GM23338 (cell line): ENCODE measurements at regions not wholly inside any gene's neighbourhood (a gene's known extent, or its start where the extent isn't known, plus 50 kb on each side); places are given as distances from the start of the nearest gene placed in this dataset.

Experiments
- ATAC-seq: fragments of 200-7000 bp; cut with Tn5 transposase; 3 replicates; pipeline ENCODE4 v1.9.1; 2020
- DNase-seq: peaks from one replicate; pipeline ENCODE4 v3.0.0-alpha.2; 2015; ENCODE audit warnings: low spot score
- H2AFZ ChIP-seq: fragments of 200-600 bp; sonication (generic); 2 replicates; pipeline ENCODE4 v1.8.0; 2016; ENCODE audit warnings: antibody characterized with exemption, mild to moderate bottlenecking, moderate library complexity
- H3F3A ChIP-seq: fragments of 200-600 bp; sonication (generic); replicated peaks from 2 replicates; pipeline ENCODE4 v1.8.0; 2017; ENCODE audit warnings: antibody characterized with exemption, mixed run types, low read depth
- H3K27ac ChIP-seq: fragments of 200-600 bp; sonication (generic); 2 replicates; pipeline ENCODE4 v1.6.1; 2016; ENCODE audit warnings: low read depth
- H3K27me3 ChIP-seq: fragments of 200-600 bp; sonication (generic); 2 replicates; pipeline ENCODE4 v1.8.0; 2016; ENCODE audit warnings: mild to moderate bottlenecking, mixed run types, moderate library complexity; ENCODE audit not compliant: insufficient read depth
- H3K36me3 ChIP-seq: fragments of 200-600 bp; sonication (generic); 2 replicates; pipeline ENCODE4 v1.8.0; 2016; ENCODE audit warnings: mild to moderate bottlenecking; ENCODE audit not compliant: insufficient read depth
- H3K4me1 ChIP-seq: fragments of 200-600 bp; sonication (generic); 2 replicates; pipeline ENCODE4 v1.8.0; 2016; ENCODE audit warnings: mild to moderate bottlenecking, moderate library complexity; ENCODE audit not compliant: insufficient read depth
- H3K4me2 ChIP-seq: fragments of 200-600 bp; sonication (generic); 2 replicates; pipeline ENCODE4 v1.7.1; 2017; ENCODE audit warnings: mixed run types
- H3K4me3 ChIP-seq: fragments of 200-600 bp; sonication (generic); 2 replicates; pipeline ENCODE4 v1.6.1; 2016; ENCODE audit warnings: mixed run types
- H3K79me2 ChIP-seq: fragments of 200-600 bp; sonication (generic); replicated peaks from 2 replicates; pipeline ENCODE4 v1.8.0; 2017; ENCODE audit warnings: mild to moderate bottlenecking; ENCODE audit not compliant: insufficient read depth
- H3K9me2 ChIP-seq: fragments of 200-600 bp; sonication (generic); 2 replicates; pipeline ENCODE4 v1.8.0; 2017; ENCODE audit not compliant: insufficient read depth
- H4K20me1 ChIP-seq: fragments of 200-600 bp; sonication (generic); replicated peaks from 2 replicates; pipeline ENCODE4 v1.8.0; 2017; ENCODE audit warnings: mild to moderate bottlenecking; ENCODE audit not compliant: insufficient read depth
- H3K27ac Mint-ChIP-seq: 2 replicates; pipeline ENCODE4 v1.8.0; 2020; ENCODE audit warnings: inconsistent platforms, mild to moderate bottlenecking, moderate library complexity, mixed read lengths
- H3K27me3 Mint-ChIP-seq: 3 replicates; pipeline ENCODE4 v1.8.0; 2022; ENCODE audit warnings: low read depth, mild to moderate bottlenecking, moderate library complexity, mixed read lengths, inconsistent platforms; ENCODE audit not compliant: insufficient read depth, poor library complexity
- H3K36me3 Mint-ChIP-seq: 3 replicates; pipeline ENCODE4 v1.8.0; 2021; ENCODE audit warnings: low read depth, mild to moderate bottlenecking, inconsistent platforms, moderate library complexity, mixed read lengths
- H3K4me1 Mint-ChIP-seq: 3 replicates; pipeline ENCODE4 v1.8.0; 2020; ENCODE audit warnings: mild to moderate bottlenecking, inconsistent platforms, mixed read lengths
- H3K4me3 Mint-ChIP-seq: 3 replicates; pipeline ENCODE4 v1.8.0; 2021; ENCODE audit warnings: moderate library complexity, mild to moderate bottlenecking, inconsistent platforms, mixed read lengths
- H3K9me3 Mint-ChIP-seq: 3 replicates; pipeline ENCODE4 v1.8.0; 2020; ENCODE audit warnings: moderate library complexity, mild to moderate bottlenecking, inconsistent platforms, mixed read lengths
- CREB1 ChIP-seq: fragments of 250-450 bp; sonication (Bioruptor Pico); IDR thresholded peaks from 2 replicates; pipeline ENCODE4 v1.5.0; 2020; ENCODE audit warnings: low read depth, mild to moderate bottlenecking, moderate library complexity
- EZH2 ChIP-seq: fragments of 200-600 bp; sonication (generic); IDR thresholded peaks from one replicate; pipeline ENCODE4 v1.8.0; 2017; ENCODE audit warnings: antibody characterized with exemption, mild to moderate bottlenecking, low read depth; ENCODE audit not compliant: unreplicated experiment
- EZH2phosphoT487 ChIP-seq: fragments of 200-600 bp; sonication (generic); IDR thresholded peaks from one replicate; pipeline ENCODE4 v1.8.1; 2018; ENCODE audit warnings: antibody characterized with exemption; ENCODE audit not compliant: unreplicated experiment
- JUNB ChIP-seq: IDR thresholded peaks from one replicate; pipeline ENCODE4 v1.6.1; 2016; ENCODE audit warnings: antibody characterized with exemption; ENCODE audit not compliant: unreplicated experiment
- NANOG ChIP-seq: IDR thresholded peaks from 2 replicates; pipeline ENCODE4 v1.6.1; 2016; ENCODE audit warnings: antibody characterized with exemption, borderline replicate concordance
- POLR2AphosphoS5 ChIP-seq: IDR thresholded peaks from 2 replicates; pipeline ENCODE4 v1.6.1; 2016; ENCODE audit warnings: antibody characterized with exemption, low read depth
- STAT1 ChIP-seq: IDR thresholded peaks from one replicate; pipeline ENCODE4 v1.6.1; 2016; ENCODE audit warnings: antibody characterized with exemption; ENCODE audit not compliant: unreplicated experiment
- ZNF114 ChIP-seq: fragments of 250-450 bp; sonication (Bioruptor Pico); IDR thresholded peaks from 2 replicates; pipeline ENCODE4 v1.5.0; 2020; ENCODE audit warnings: mild to moderate bottlenecking, moderate library complexity
- ZNF331 ChIP-seq: fragments of 250-450 bp; sonication (Bioruptor Pico); IDR thresholded peaks from 2 replicates; pipeline ENCODE4 v1.5.0; 2020; ENCODE audit warnings: low read depth, mild to moderate bottlenecking, moderate library complexity
- TF ChIP-seq, protein P1 (sequence below), 2 experiments: fragments of 200-600 bp in 1 of 2; sonication (generic) in 1 of 2; conservative IDR thresholded peaks; 2 replicates each; pipeline versions ENCODE4 v1.5.1 to v1.6.1; 2016 to 2017; ENCODE audit warnings: antibody characterized with exemption in 2 of 2, low read depth in 2 of 2, mild to moderate bottlenecking in 2 of 2, moderate library complexity in 1 of 2
- TF ChIP-seq, protein P2 (sequence below): IDR thresholded peaks from 2 replicates; pipeline ENCODE4 v1.6.1; 2016; ENCODE audit warnings: antibody characterized with exemption
- TF ChIP-seq, protein P3 (sequence below): fragments of 250-450 bp; sonication (Bioruptor Pico); IDR thresholded peaks from 2 replicates; pipeline ENCODE4 v1.5.0; 2020; ENCODE audit warnings: mild to moderate bottlenecking, moderate library complexity
- TF ChIP-seq, protein P4 (sequence below): IDR thresholded peaks from one replicate; pipeline ENCODE4 v1.6.1; 2018; ENCODE audit warnings: antibody characterized with exemption; ENCODE audit not compliant: unreplicated experiment

DNA sequence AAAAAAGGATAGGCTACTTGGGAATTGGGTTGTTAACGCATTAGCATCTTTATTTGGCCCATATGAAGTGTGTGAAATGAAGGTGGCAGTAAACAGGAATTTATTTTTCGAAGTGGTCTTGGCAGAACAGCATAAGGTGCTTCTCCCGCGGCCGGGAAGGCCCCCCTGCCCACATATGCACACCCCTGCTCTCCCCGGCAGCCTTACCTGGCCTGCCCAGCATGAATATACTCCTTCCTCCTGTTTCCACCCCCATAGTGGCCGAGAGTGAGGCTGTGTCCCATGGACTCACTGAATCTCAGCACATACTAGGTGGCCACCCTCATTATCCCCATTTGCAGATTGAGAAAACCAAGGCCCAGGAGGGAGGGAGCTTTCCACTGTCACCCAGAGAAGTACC, 54.0 kb upstream of the OLFM1 start:
- no peaks in the 10 kb centered on the region for H3K79me2 ChIP-seq
- no peaks in the 10 kb centered on the region for H3K36me3 ChIP-seq
- H3K4me1 ChIP-seq, result no peaks in the 10 kb centered on the region
- Mint-ChIP-seq H3K36me3 (no peaks in the 10 kb centered on the region), H3K4me1 (no peaks in the 10 kb centered on the region; the same call in none of the 3 replicates), H3K27me3 (peaks cover 8% of the 10 kb centered on the region), H3K27ac (no peak overlapping the region), H3K4me3 (no peak overlapping the region), H3K9me3 (no peaks in the 10 kb centered on the region)
- no peaks in the 10 kb centered on the region for H3K9me2 ChIP-seq
- H3K4me2 ChIP-seq, result no peak overlapping the region
- H2AFZ ChIP-seq, result no peak overlapping the region
- H3K27me3 ChIP-seq, result no peaks in the 10 kb centered on the region
- no peaks in the 10 kb centered on the region for H3F3A ChIP-seq
- TF ChIP-seq, protein P1, sequence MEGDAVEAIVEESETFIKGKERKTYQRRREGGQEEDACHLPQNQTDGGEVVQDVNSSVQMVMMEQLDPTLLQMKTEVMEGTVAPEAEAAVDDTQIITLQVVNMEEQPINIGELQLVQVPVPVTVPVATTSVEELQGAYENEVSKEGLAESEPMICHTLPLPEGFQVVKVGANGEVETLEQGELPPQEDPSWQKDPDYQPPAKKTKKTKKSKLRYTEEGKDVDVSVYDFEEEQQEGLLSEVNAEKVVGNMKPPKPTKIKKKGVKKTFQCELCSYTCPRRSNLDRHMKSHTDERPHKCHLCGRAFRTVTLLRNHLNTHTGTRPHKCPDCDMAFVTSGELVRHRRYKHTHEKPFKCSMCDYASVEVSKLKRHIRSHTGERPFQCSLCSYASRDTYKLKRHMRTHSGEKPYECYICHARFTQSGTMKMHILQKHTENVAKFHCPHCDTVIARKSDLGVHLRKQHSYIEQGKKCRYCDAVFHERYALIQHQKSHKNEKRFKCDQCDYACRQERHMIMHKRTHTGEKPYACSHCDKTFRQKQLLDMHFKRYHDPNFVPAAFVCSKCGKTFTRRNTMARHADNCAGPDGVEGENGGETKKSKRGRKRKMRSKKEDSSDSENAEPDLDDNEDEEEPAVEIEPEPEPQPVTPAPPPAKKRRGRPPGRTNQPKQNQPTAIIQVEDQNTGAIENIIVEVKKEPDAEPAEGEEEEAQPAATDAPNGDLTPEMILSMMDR (conservative IDR thresholded peaks at IDR 0.05; ENCODE audit: low read depth in 2 of 2), result no peak
- TF ChIP-seq NANOG, result no peak
- TF ChIP-seq, protein P2, sequence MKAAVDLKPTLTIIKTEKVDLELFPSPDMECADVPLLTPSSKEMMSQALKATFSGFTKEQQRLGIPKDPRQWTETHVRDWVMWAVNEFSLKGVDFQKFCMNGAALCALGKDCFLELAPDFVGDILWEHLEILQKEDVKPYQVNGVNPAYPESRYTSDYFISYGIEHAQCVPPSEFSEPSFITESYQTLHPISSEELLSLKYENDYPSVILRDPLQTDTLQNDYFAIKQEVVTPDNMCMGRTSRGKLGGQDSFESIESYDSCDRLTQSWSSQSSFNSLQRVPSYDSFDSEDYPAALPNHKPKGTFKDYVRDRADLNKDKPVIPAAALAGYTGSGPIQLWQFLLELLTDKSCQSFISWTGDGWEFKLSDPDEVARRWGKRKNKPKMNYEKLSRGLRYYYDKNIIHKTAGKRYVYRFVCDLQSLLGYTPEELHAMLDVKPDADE, result no peak
- TF ChIP-seq, protein P3, sequence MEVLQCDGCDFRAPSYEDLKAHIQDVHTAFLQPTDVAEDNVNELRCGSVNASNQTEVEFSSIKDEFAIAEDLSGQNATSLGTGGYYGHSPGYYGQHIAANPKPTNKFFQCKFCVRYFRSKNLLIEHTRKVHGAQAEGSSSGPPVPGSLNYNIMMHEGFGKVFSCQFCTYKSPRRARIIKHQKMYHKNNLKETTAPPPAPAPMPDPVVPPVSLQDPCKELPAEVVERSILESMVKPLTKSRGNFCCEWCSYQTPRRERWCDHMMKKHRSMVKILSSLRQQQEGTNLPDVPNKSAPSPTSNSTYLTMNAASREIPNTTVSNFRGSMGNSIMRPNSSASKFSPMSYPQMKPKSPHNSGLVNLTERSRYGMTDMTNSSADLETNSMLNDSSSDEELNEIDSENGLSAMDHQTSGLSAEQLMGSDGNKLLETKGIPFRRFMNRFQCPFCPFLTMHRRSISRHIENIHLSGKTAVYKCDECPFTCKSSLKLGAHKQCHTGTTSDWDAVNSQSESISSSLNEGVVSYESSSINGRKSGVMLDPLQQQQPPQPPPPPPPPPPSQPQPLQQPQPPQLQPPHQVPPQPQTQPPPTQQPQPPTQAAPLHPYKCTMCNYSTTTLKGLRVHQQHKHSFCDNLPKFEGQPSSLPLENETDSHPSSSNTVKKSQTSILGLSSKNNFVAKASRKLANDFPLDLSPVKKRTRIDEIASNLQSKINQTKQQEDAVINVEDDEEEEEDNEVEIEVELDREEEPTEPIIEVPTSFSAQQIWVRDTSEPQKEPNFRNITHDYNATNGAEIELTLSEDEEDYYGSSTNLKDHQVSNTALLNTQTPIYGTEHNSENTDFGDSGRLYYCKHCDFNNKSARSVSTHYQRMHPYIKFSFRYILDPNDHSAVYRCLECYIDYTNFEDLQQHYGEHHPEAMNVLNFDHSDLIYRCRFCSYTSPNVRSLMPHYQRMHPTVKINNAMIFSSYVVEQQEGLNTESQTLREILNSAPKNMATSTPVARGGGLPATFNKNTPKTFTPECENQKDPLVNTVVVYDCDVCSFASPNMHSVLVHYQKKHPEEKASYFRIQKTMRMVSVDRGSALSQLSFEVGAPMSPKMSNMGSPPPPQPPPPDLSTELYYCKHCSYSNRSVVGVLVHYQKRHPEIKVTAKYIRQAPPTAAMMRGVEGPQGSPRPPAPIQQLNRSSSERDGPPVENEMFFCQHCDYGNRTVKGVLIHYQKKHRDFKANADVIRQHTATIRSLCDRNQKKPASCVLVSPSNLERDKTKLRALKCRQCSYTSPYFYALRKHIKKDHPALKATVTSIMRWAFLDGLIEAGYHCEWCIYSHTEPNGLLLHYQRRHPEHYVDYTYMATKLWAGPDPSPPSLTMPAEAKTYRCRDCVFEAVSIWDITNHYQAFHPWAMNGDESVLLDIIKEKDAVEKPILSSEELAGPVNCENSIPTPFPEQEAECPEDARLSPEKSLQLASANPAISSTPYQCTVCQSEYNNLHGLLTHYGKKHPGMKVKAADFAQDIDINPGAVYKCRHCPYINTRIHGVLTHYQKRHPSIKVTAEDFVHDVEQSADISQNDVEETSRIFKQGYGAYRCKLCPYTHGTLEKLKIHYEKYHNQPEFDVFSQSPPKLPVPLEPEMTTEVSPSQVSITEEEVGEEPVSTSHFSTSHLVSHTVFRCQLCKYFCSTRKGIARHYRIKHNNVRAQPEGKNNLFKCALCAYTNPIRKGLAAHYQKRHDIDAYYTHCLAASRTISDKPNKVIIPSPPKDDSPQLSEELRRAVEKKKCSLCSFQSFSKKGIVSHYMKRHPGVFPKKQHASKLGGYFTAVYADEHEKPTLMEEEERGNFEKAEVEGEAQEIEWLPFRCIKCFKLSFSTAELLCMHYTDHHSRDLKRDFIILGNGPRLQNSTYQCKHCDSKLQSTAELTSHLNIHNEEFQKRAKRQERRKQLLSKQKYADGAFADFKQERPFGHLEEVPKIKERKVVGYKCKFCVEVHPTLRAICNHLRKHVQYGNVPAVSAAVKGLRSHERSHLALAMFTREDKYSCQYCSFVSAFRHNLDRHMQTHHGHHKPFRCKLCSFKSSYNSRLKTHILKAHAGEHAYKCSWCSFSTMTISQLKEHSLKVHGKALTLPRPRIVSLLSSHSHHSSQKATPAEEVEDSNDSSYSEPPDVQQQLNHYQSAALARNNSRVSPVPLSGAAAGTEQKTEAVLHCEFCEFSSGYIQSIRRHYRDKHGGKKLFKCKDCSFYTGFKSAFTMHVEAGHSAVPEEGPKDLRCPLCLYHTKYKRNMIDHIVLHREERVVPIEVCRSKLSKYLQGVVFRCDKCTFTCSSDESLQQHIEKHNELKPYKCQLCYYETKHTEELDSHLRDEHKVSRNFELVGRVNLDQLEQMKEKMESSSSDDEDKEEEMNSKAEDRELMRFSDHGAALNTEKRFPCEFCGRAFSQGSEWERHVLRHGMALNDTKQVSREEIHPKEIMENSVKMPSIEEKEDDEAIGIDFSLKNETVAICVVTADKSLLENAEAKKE (CRISPR knock-in tag), result no peak
- no peak for TF ChIP-seq EZH2
- no peak for TF ChIP-seq POLR2AphosphoS5
- TF ChIP-seq, protein P4, sequence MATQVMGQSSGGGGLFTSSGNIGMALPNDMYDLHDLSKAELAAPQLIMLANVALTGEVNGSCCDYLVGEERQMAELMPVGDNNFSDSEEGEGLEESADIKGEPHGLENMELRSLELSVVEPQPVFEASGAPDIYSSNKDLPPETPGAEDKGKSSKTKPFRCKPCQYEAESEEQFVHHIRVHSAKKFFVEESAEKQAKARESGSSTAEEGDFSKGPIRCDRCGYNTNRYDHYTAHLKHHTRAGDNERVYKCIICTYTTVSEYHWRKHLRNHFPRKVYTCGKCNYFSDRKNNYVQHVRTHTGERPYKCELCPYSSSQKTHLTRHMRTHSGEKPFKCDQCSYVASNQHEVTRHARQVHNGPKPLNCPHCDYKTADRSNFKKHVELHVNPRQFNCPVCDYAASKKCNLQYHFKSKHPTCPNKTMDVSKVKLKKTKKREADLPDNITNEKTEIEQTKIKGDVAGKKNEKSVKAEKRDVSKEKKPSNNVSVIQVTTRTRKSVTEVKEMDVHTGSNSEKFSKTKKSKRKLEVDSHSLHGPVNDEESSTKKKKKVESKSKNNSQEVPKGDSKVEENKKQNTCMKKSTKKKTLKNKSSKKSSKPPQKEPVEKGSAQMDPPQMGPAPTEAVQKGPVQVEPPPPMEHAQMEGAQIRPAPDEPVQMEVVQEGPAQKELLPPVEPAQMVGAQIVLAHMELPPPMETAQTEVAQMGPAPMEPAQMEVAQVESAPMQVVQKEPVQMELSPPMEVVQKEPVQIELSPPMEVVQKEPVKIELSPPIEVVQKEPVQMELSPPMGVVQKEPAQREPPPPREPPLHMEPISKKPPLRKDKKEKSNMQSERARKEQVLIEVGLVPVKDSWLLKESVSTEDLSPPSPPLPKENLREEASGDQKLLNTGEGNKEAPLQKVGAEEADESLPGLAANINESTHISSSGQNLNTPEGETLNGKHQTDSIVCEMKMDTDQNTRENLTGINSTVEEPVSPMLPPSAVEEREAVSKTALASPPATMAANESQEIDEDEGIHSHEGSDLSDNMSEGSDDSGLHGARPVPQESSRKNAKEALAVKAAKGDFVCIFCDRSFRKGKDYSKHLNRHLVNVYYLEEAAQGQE, result no peak
- no peak for TF ChIP-seq STAT1
- no peak for TF ChIP-seq JUNB
- no peak for TF ChIP-seq ZNF114 (CRISPR knock-in tag)
- no peak for TF ChIP-seq CREB1 (CRISPR knock-in tag)
- TF ChIP-seq ZNF331, result no peak
- no peak for TF ChIP-seq EZH2phosphoT487
- ATAC-seq (no peak), DNase-seq (no peak)
- H3K27ac ChIP-seq, result no peak overlapping the region
- H3K4me3 ChIP-seq, result no peak overlapping the region
- no peaks in the 10 kb centered on the region for H4K20me1 ChIP-seq
